H9 (cell line): ENCODE measurements at regions not wholly inside any gene's neighbourhood (a gene's known extent, or its start where the extent isn't known, plus 50 kb on each side); places are given as distances from the start of the nearest gene placed in this dataset.

Experiments used
- DNase-seq: peaks from one replicate; pipeline ENCODE4 v3.0.0-alpha.2; 2017
- H2AFZ ChIP-seq: one replicate; pipeline ENCODE4 v1.6.1; 2013; ENCODE audit warnings: mild to moderate bottlenecking, low read length, control low read depth, moderate library complexity
- H2AK5ac ChIP-seq: 2 replicates; pipeline ENCODE4 v1.6.1; 2013; ENCODE audit warnings: low read length, control low read depth, mixed read lengths; ENCODE audit not compliant: insufficient read length
- H2BK120ac ChIP-seq: one replicate; pipeline ENCODE4 v1.6.1; 2013; ENCODE audit warnings: low read depth, mild to moderate bottlenecking, low read length, control low read depth, inconsistent platforms; ENCODE audit not compliant: poor library complexity, severe bottlenecking
- H2BK12ac ChIP-seq: 2 replicates; pipeline ENCODE4 v1.6.1; 2013; ENCODE audit warnings: low read length, control low read depth, mixed read lengths, low read depth; ENCODE audit not compliant: insufficient read length
- H2BK15ac ChIP-seq: 2 replicates; pipeline ENCODE4 v1.6.1; 2013; ENCODE audit warnings: low read depth, low read length, control low read depth
- H2BK20ac ChIP-seq: one replicate; pipeline ENCODE4 v1.6.1; 2013; ENCODE audit warnings: low read depth, mild to moderate bottlenecking, low read length, control low read depth, inconsistent platforms; ENCODE audit not compliant: poor library complexity, severe bottlenecking
- H2BK5ac ChIP-seq: 2 replicates; pipeline ENCODE4 v1.6.1; 2013; ENCODE audit warnings: low read length, control low read depth, mixed read lengths; ENCODE audit not compliant: insufficient read length
- H3K14ac ChIP-seq: 2 replicates; pipeline ENCODE4 v1.6.1; 2013; ENCODE audit warnings: low read length, control low read depth; ENCODE audit not compliant: insufficient read depth
- H3K18ac ChIP-seq: 2 replicates; pipeline ENCODE4 v1.6.1; 2013; ENCODE audit warnings: low read depth, mild to moderate bottlenecking, mixed read lengths, low read length, control low read depth; ENCODE audit not compliant: insufficient read length
- H3K23ac ChIP-seq: 2 replicates; pipeline ENCODE4 v1.6.1; 2013; ENCODE audit warnings: low read length, control low read depth, mixed read lengths, low read depth; ENCODE audit not compliant: insufficient read length
- H3K23me2 ChIP-seq: 2 replicates; pipeline ENCODE4 v1.6.1; 2013; ENCODE audit warnings: low read depth, mild to moderate bottlenecking, mixed read lengths, low read length, control low read depth; ENCODE audit not compliant: insufficient read length, poor library complexity, severe bottlenecking
- H3K27ac ChIP-seq: 2 replicates; pipeline ENCODE4 v1.5.1; 2013; ENCODE audit warnings: low read length, control low read depth, mixed read lengths, low read depth; ENCODE audit not compliant: insufficient read length
- H3K27me3 ChIP-seq: 2 replicates; pipeline ENCODE4 v1.6.1; 2013; ENCODE audit warnings: low read length, control low read depth, inconsistent platforms; ENCODE audit not compliant: insufficient read depth
- H3K4ac ChIP-seq: 2 replicates; pipeline ENCODE4 v1.6.1; 2013; ENCODE audit warnings: low read depth, mild to moderate bottlenecking, control low read depth, inconsistent platforms, low read length, moderate library complexity
- H3K4me1 ChIP-seq: 2 replicates; pipeline ENCODE4 v1.6.1; 2013; ENCODE audit warnings: low read length, control low read depth, inconsistent platforms; ENCODE audit not compliant: insufficient read depth
- H3K4me2 ChIP-seq: 2 replicates; pipeline ENCODE4 v1.6.1; 2013; ENCODE audit warnings: low read length, control low read depth, mixed read lengths; ENCODE audit not compliant: insufficient read length, insufficient read depth
- H3K56ac ChIP-seq: 2 replicates; pipeline ENCODE4 v1.6.1; 2013; ENCODE audit warnings: low read depth, mild to moderate bottlenecking, mixed read lengths, low read length, control low read depth; ENCODE audit not compliant: insufficient read length
- H3K79me1 ChIP-seq: 2 replicates; pipeline ENCODE4 v1.6.1; 2013; ENCODE audit warnings: low read depth, mild to moderate bottlenecking, moderate library complexity, low read length, control low read depth, inconsistent platforms; ENCODE audit not compliant: insufficient read depth, poor library complexity, severe bottlenecking
- H3K79me2 ChIP-seq: 2 replicates; pipeline ENCODE4 v1.6.1; 2013; ENCODE audit warnings: low read length, control low read depth, inconsistent platforms; ENCODE audit not compliant: insufficient read depth
- H3K9ac ChIP-seq: 2 replicates; pipeline ENCODE4 v1.6.1; 2013; ENCODE audit warnings: low read length, control low read depth, mixed read lengths; ENCODE audit not compliant: insufficient read length; ENCODE audit errors: extremely low read depth
- H3K9me3 ChIP-seq: one replicate; pipeline ENCODE4 v1.6.1; 2013; ENCODE audit warnings: low read depth, low read length, inconsistent platforms; ENCODE audit not compliant: control insufficient read depth
- H3T11ph ChIP-seq: one replicate; pipeline ENCODE4 v1.6.1; 2013; ENCODE audit warnings: mild to moderate bottlenecking, low read length, control low read depth, inconsistent platforms
- H4K20me1 ChIP-seq: one replicate; pipeline ENCODE4 v1.6.1; 2013; ENCODE audit not compliant: control insufficient read depth, insufficient read length, insufficient read depth
- H4K5ac ChIP-seq: 2 replicates; pipeline ENCODE4 v1.6.1; 2013; ENCODE audit warnings: low read depth, mild to moderate bottlenecking, mixed read lengths, low read length, control low read depth; ENCODE audit not compliant: insufficient read length
- H4K8ac ChIP-seq: replicated peaks from 2 replicates; pipeline ENCODE4 v1.6.1; 2013; ENCODE audit warnings: low read length, control low read depth, mixed read lengths, low read depth; ENCODE audit not compliant: insufficient read length
- H4K91ac ChIP-seq: 2 replicates; pipeline ENCODE4 v1.6.1; 2013; ENCODE audit warnings: low read depth, mild to moderate bottlenecking, moderate library complexity, mixed read lengths, low read length, control low read depth; ENCODE audit not compliant: insufficient read length
- H3K27ac Mint-ChIP-seq, 3 experiments: 2 replicates in 2 of 3; 3 replicates in 1 of 3; pipeline ENCODE4 v1.8.0; 2020 to 2021; ENCODE audit warnings: mixed read lengths in 3 of 3, mild to moderate bottlenecking in 1 of 3, moderate library complexity in 1 of 3
- H3K27me3 Mint-ChIP-seq: 2 replicates; pipeline ENCODE4 v1.8.0; 2021; ENCODE audit warnings: low read depth, mild to moderate bottlenecking, moderate library complexity, mixed read lengths
- H3K36me3 Mint-ChIP-seq, 3 experiments: 2 replicates in 2 of 3; 3 replicates in 1 of 3; pipeline ENCODE4 v1.8.0; 2020 to 2021; ENCODE audit warnings: low read depth in 3 of 3, mixed read lengths in 3 of 3; ENCODE audit not compliant: insufficient read depth in 1 of 3
- H3K4me1 Mint-ChIP-seq, 2 experiments: 2 replicates each; pipeline ENCODE4 v1.8.0; 2020; ENCODE audit warnings: mixed read lengths in 2 of 2
- H3K4me3 Mint-ChIP-seq, 2 experiments: 2 replicates in 1 of 2; 3 replicates in 1 of 2; pipeline ENCODE4 v1.8.0; 2020 to 2021; ENCODE audit warnings: mild to moderate bottlenecking in 2 of 2, mixed read lengths in 2 of 2, moderate library complexity in 1 of 2
- H3K9me3 Mint-ChIP-seq, 2 experiments: 2 replicates in 1 of 2; 3 replicates in 1 of 2; pipeline ENCODE4 v1.8.0; 2020; ENCODE audit warnings: mild to moderate bottlenecking in 2 of 2, mixed read lengths in 2 of 2, moderate library complexity in 1 of 2
- CTCF ChIP-seq: fragments of 200-600 bp; sonication (generic); conservative IDR thresholded peaks from 3 replicates; pipeline ENCODE4 v1.8.0; 2021; ENCODE audit warnings: antibody characterized with exemption, mild to moderate bottlenecking

- Histone ChIP-seq H3K23ac (no peak overlapping the region), H3K27ac (no peak overlapping the region), H2BK5ac (no peak overlapping the region), H3K9me3 (peaks cover 4% of the 10 kb centered on the region), H3K23me2 (no peaks in the 10 kb centered on the region), H2AFZ (no peak overlapping the region), H2BK15ac (no peak overlapping the region), H2BK20ac (no peak overlapping the region), H3T11ph (no peak overlapping the region), H2AK5ac (no peak overlapping the region), H3K27me3 (no peaks in the 10 kb centered on the region), H3K9ac (no peak overlapping the region), H3K79me1 (no peaks in the 10 kb centered on the region), H3K56ac (no peak overlapping the region), H3K18ac (no peak overlapping the region), H3K4me1 (no peaks in the 10 kb centered on the region), H3K14ac (no peak overlapping the region), H4K8ac (no peak overlapping the region), H2BK120ac (no peak overlapping the region), H4K5ac (no peak overlapping the region), H3K79me2 (no peaks in the 10 kb centered on the region), H4K20me1 (no peaks in the 10 kb centered on the region), H3K4ac (no peak overlapping the region), H3K4me2 (no peak overlapping the region), H2BK12ac (no peak overlapping the region), H4K91ac (no peak overlapping the region)
- Mint-ChIP-seq H3K4me1 (no peaks in the 10 kb centered on the region), H3K36me3 (peaks cover 6 to 26% (median 11%) of the 10 kb centered on the region in 3 experiments), H3K27me3 (no peaks in the 10 kb centered on the region; the same call in 1 of the 2 replicates), H3K4me3 (no peak overlapping the region), H3K27ac (no peak overlapping the region), H3K9me3 (peaks cover 37 to 39% of the 10 kb centered on the region in 2 experiments)
- DNase-seq: no peak
- TF ChIP-seq CTCF: no peak
Measured at GRCh38 chr4:149095001-149095400, 652.8 kb upstream of the NR3C2 start.
